Prostate gland (tissue), 2 donors: ENCODE measurements at regions not wholly inside any gene's neighbourhood (a gene's known extent, or its start where the extent isn't known, plus 50 kb on each side); places are given as distances from the start of the nearest gene placed in this dataset.

Experiments
- DNase-seq: peaks from one replicate; pipeline ENCODE4 v3.0.0-alpha.2; 2019; ENCODE audit warnings: low spot score
- H3K27ac ChIP-seq, 2 donors: fragments of 200-600 bp; sonication (generic); 2 replicates each; pipeline ENCODE4 v1.5.1; 2017 to 2019
- H3K27me3 ChIP-seq: fragments of 200-600 bp; sonication (generic); replicated peaks from 2 replicates; pipeline ENCODE4 v1.5.1; 2019; ENCODE audit not compliant: insufficient read depth
- H3K36me3 ChIP-seq, 2 donors: fragments of 200-600 bp; sonication (generic); 1 replicate in 1 of 2; 2 replicates in 1 of 2; pipeline versions ENCODE4 v1.5.1 to v1.8.1; 2017 to 2019
- H3K4me1 ChIP-seq: fragments of 200-600 bp; sonication (generic); replicated peaks from 2 replicates; pipeline ENCODE4 v1.5.1; 2019
- H3K4me3 ChIP-seq, 2 donors: fragments of 200-600 bp; sonication (generic); 2 replicates each; pipeline ENCODE4 v1.5.1; 2017 to 2019
- H3K9me3 ChIP-seq: fragments of 200-600 bp; sonication (generic); 2 replicates; pipeline ENCODE4 v1.5.1; 2017
- CTCF ChIP-seq, 4 experiments: fragments of 200-600 bp in 2 of 4; fragments of 450-650 bp in 2 of 4; sonication (generic) in 2 of 4; IDR thresholded peaks; 1 replicate in 3 of 4; 2 replicates in 1 of 4; pipeline ENCODE4 v1.5.1; 2016 to 2019; ENCODE audit warnings: antibody characterized with exemption in 4 of 4, mild to moderate bottlenecking in 2 of 4, moderate library complexity in 2 of 4
- POLR2A ChIP-seq: fragments of 450-650 bp; IDR thresholded peaks from one replicate; pipeline ENCODE4 v1.6.1; 2016; ENCODE audit warnings: antibody characterized with exemption, mild to moderate bottlenecking
- POLR2AphosphoS5 ChIP-seq: sonication (generic); formaldehyde crosslinking; IDR thresholded peaks from one replicate; pipeline ENCODE4 v1.6.1; 2017; ENCODE audit warnings: antibody characterized with exemption
- WGBS: methylation state at CpG from one replicate; pipeline ENCODE4 v1.1.5; 2018; 5-methylcytosine and 5-hydroxymethylcytosine counted together
- intact Hi-C: fragments of 100-400 bp; cut with DNase I; formaldehyde crosslinking; loops from one replicate; pipeline ENCODE4 v1.14.2; 2022

DNA sequence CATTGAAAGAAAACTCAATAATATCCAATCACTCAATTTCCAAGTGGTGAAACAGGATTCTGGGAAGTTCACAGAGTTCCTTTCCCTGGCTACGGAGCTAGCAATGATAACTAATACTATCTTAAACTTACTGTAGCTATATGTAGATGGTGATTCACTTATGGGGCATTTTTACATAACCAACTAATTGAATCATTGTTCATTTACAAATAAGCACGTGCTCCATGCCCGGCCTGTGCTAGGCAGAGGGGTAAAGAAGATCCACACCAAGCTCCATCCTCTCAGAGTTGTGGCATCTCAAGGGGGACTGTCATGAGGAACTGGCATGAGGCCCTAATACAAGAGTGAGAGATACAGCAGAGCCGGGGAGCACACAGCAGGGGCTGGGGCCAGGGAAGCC is 176.3 kb downstream of the ANKRD30B start:
- no peak for DNase-seq
- Histone ChIP-seq H3K9me3 (no peaks in the 10 kb centered on the region), H3K4me3 (no peak overlapping the region), H3K27me3 (no peaks in the 10 kb centered on the region), H3K27ac (no peak overlapping the region), H3K36me3 (no peaks in the 10 kb centered on the region), H3K4me1 (no peaks in the 10 kb centered on the region)
- TF ChIP-seq POLR2A (no peak), CTCF (IDR thresholded peaks at IDR 0.05) (no peak), POLR2AphosphoS5 (no peak)
- WGBS: 88% methylated on average over 4 of the region's 4 CpGs
- intact Hi-C loops: no loop called here

GRCh38 chr18:14925281-14925709 is 177.3 kb downstream of the ANKRD30B start:
- no peak for DNase-seq
- Histone ChIP-seq H3K27ac (no peak overlapping the region), H3K9me3 (no peaks in the 10 kb centered on the region), H3K4me3 (no peak overlapping the region), H3K4me1 (no peaks in the 10 kb centered on the region), H3K27me3 (no peaks in the 10 kb centered on the region), H3K36me3 (no peaks in the 10 kb centered on the region)
- WGBS: 76% methylated on average over 3 of the region's 3 CpGs
- TF ChIP-seq POLR2AphosphoS5 (no peak), CTCF (IDR thresholded peaks at IDR 0.05) (no peak), POLR2A (no peak)
- intact Hi-C loops: no loop called here

DNA sequence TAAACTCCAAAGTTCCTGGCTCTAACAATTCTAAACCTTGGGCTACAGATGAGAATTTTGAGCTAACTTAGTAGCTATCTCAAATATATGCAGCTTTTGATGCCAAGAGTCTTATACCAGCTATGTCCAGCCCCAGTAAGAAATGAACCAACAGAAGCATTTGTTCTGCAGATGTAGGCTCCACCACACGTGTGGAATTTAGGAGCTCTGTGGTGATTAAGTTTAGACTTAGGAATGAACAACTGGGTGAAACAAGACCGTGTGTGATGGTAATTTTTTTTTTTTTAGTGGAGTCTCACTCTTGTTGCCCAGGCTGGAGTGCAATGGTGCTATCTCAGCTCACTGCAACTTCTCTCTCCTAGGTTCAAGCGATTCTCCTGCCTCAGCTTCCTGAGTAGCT is 179.7 kb downstream of the ANKRD30B start:
- no peaks in the 10 kb centered on the region for H3K4me1 ChIP-seq
- no peak for DNase-seq
- H3K36me3 ChIP-seq: no peaks in the 10 kb centered on the region
- H3K4me3 ChIP-seq: no peak overlapping the region
- no peaks in the 10 kb centered on the region for H3K9me3 ChIP-seq
- no peak overlapping the region for H3K27ac ChIP-seq
- intact Hi-C loops: no loop called here
- 75% methylated on average over 3 of the region's 3 CpGs for WGBS
- TF ChIP-seq CTCF (IDR thresholded peaks at IDR 0.05) (no peak), POLR2A (no peak), POLR2AphosphoS5 (no peak)
- H3K27me3 ChIP-seq: no peaks in the 10 kb centered on the region

DNA sequence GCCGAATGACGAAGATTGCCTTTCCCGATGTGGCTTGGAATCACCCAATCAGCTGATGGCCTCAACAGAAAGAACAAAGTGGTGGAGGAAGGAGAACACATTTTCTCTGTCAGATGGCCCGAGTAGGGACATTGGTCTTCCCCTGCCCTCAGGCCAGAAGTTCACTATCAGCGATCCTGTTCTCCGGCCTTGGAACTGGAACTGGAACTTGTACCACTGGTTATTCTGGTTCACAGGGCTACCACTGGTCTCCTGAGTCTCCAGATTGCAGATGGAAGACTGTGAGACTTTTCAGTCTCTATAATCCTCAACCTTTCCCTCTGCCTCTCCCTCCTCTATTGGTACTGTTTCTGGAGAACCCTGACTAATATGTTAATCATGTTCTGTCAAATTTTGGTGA is 180.4 kb downstream of the ANKRD30B start:
- Histone ChIP-seq H3K4me3 (no peak overlapping the region), H3K4me1 (no peaks in the 10 kb centered on the region), H3K27ac (no peak overlapping the region), H3K9me3 (no peaks in the 10 kb centered on the region), H3K27me3 (no peaks in the 10 kb centered on the region), H3K36me3 (no peaks in the 10 kb centered on the region)
- TF ChIP-seq POLR2AphosphoS5 (peak; percentile 59), POLR2A (no peak), CTCF (IDR thresholded peaks at IDR 0.05) (no peak)
- intact Hi-C loops: no loop called here
- peak; percentile 44 for DNase-seq
- 76% methylated on average over 6 of the region's 6 CpGs for WGBS

DNA sequence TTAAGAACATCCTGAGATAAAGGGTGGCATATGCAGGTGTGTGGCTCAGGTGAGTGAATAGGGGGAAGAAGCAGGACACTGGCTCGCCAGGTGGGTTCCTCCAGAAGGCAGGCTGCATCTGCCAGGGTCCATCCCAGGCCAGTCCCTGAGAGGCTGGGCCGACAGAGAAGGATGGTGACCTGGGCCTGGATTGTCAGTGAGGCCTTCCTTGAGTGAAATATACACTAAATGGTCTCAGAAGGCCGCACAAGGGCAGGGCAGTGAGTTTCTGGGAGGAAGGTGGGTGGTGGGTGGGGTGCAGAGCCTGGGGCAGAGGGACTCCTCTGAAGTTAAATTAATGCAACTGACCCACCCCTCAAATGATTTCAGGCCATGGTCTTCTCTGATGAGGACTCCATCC is 182.1 kb downstream of the ANKRD30B start:
- H3K27me3 ChIP-seq: no peaks in the 10 kb centered on the region
- 85% methylated on average over 3 of the region's 3 CpGs for WGBS
- H3K4me1 ChIP-seq: peaks cover 2% of the 10 kb centered on the region
- no peak for TF ChIP-seq POLR2AphosphoS5
- no peak for TF ChIP-seq POLR2A
- TF ChIP-seq CTCF (IDR thresholded peaks at IDR 0.05): no peak
- H3K4me3 ChIP-seq: no peak overlapping the region
- DNase-seq: no peak
- H3K36me3 ChIP-seq: no peaks in the 10 kb centered on the region
- no peaks in the 10 kb centered on the region for H3K9me3 ChIP-seq
- H3K27ac ChIP-seq: no peak overlapping the region
- intact Hi-C loops: no loop called here
